IPS-18a (cell line): ENCODE measurements at regions not wholly inside any gene's neighbourhood (a gene's known extent, or its start where the extent isn't known, plus 50 kb on each side); places are given as distances from the start of the nearest gene placed in this dataset.
"Not testable (repeated sequence)": the region's sequence is repeated elsewhere in the genome, so short reads cannot be mapped to it uniquely, and the experiment has no call there.

Experiments
- H3K27ac ChIP-seq: one replicate; pipeline ENCODE4 v1.5.1; 2013; ENCODE audit warnings: low read length
- H3K27me3 ChIP-seq: one replicate; pipeline ENCODE4 v1.6.1; 2013; ENCODE audit warnings: mild to moderate bottlenecking, low read length; ENCODE audit not compliant: control insufficient read depth, insufficient read depth
- H3K36me3 ChIP-seq: one replicate; pipeline ENCODE4 v1.6.1; 2013; ENCODE audit warnings: low read depth, low read length; ENCODE audit not compliant: control insufficient read depth
- H3K4me1 ChIP-seq: one replicate; pipeline ENCODE4 v1.6.1; 2013; ENCODE audit warnings: low read depth, low read length; ENCODE audit not compliant: control insufficient read depth
- H3K4me3 ChIP-seq: one replicate; pipeline ENCODE4 v1.5.1; 2013; ENCODE audit warnings: low read length
- H3K9ac ChIP-seq: one replicate; pipeline ENCODE4 v1.6.1; 2013; ENCODE audit warnings: mild to moderate bottlenecking, low read length, moderate library complexity
- H3K9me3 ChIP-seq: one replicate; pipeline ENCODE4 v1.6.1; 2013; ENCODE audit warnings: low read depth, low read length; ENCODE audit not compliant: control insufficient read depth

DNA sequence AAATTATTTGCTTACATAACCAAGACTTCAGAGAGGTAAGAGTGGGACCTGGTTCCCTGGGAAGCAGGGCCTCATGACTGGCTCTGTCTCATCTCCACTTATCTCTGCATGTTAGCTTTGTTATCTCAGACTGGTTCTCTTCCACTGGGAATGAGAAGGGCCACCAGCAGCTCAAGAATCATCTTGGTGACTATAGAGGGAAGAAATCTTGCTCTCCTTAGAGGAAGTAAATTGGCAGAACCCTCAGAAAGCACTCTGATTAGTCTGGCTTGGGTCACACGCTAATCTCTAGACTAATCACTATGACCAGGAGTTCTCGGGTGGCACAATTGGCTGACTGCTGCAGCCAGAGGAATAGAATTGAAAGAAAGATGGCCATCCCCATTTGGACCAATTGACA, 110.8 kb upstream of the KRAS start:
- H3K9ac ChIP-seq, result no peak overlapping the region
- no peak overlapping the region for H3K4me3 ChIP-seq
- peaks cover 13% of the 10 kb centered on the region for H3K4me1 ChIP-seq
- H3K27me3 ChIP-seq, result no peaks in the 10 kb centered on the region
- no peaks in the 10 kb centered on the region for H3K9me3 ChIP-seq
- no peak overlapping the region for H3K27ac ChIP-seq
- no peaks in the 10 kb centered on the region for H3K36me3 ChIP-seq

DNA sequence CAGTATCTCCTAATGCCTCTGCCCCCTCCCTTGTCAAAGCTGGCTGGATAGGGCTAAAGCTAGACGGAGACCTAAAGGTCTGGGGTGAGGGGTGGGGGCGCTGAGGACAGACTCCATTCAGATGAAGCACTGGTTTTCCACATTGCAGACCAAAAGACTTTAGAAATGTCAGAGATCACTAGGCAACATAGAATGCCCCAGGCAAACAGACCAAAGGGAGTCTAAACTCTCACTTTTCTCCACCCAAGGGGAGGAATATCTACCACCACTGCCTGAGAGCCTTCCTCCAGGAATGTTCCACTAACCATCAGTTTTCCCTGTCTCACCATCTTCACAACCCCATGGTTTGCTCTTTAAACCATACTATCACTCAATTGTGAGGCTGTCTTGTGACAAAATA, 106.9 kb upstream of the KRAS start:
- Histone ChIP-seq H3K4me1 (peaks cover 4% of the 10 kb centered on the region), H3K27ac (no peak overlapping the region), H3K27me3 (no peaks in the 10 kb centered on the region), H3K36me3 (no peaks in the 10 kb centered on the region), H3K9ac (no peak overlapping the region), H3K4me3 (no peak overlapping the region), H3K9me3 (no peaks in the 10 kb centered on the region)

DNA sequence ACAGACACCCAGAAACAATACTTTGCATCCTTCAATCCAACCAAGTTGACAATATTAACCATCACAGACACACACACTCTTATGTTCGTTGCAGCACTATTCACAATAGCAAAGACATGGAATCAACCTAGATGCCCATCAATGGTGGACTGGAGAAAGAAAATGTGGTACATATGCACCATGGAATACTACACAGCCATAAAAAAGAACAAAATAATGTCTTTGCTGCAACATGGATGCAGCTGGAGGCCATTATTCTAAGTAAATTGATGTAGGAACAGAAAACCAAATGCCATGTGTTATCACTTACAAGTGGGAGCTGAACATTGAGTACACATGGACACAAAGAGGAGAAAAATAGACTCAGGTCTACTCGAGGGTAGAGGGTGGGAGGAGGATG, 102.2 kb upstream of the KRAS start:
- H3K27ac ChIP-seq, H3K9me3 ChIP-seq, H3K9ac ChIP-seq, H3K27me3 ChIP-seq, H3K4me1 ChIP-seq, H3K4me3 ChIP-seq, H3K36me3 ChIP-seq: not testable (repeated sequence)

DNA sequence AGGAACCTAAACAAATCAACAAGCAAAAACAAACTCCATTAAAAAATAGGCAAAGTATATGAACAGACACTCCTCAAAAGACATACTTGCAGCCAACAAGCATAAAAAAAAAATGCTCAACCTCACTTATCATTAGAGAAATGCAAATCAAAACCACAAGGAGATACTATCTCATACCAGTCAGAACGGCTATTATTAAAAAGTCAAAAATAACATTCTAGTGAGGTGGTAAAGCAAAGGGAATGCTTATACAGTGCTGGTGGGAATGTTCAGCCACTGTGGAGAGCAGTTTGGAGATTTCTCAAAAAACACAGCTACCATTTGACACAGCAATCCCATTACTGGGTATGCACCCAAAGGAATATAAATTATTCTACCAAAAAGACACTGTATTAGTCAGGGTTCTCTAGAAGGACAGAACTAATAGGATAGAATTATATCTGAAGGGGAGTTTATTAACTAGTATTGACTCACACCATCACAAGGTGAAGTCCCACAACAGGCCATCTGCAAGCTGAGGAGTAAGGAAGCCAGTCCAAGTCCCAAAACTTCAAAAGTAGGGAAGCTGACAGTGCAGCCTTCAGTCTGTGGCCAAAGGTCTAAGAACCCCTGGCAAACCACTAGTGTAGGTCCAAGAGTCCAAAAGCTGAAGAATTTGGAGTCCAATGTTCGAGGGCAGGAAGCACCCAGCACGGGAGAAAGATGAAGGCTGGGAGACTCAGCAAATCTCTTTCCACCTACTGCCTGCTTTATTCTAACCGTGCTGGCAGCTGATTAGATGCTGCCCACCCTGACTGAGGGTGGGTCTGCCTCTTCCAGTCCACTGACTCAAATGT, 101.6 kb upstream of the KRAS start:
- Histone ChIP-seq H3K36me3 (no peaks in the 10 kb centered on the region), H3K9ac (no peak overlapping the region), H3K27ac (no peak overlapping the region), H3K4me3 (no peak overlapping the region), H3K4me1 (peaks cover 4% of the 10 kb centered on the region), H3K9me3 (no peaks in the 10 kb centered on the region), H3K27me3 (no peaks in the 10 kb centered on the region)

DNA sequence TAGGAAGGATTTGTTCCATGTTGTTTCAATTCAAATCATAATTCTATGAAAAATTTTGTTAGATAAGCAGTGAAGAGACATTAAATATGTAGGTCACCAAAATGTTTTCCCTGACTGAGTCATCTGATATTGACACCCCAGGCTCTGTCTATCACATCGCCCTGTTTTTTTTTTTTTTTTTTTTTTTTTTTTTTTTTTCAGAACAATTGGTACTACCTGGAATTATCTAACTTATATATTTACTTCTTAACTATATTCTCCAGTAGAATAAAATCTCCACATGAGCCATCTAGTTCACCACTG, 97.8 kb upstream of the KRAS start:
- H3K9me3 ChIP-seq, result no peaks in the 10 kb centered on the region

DNA sequence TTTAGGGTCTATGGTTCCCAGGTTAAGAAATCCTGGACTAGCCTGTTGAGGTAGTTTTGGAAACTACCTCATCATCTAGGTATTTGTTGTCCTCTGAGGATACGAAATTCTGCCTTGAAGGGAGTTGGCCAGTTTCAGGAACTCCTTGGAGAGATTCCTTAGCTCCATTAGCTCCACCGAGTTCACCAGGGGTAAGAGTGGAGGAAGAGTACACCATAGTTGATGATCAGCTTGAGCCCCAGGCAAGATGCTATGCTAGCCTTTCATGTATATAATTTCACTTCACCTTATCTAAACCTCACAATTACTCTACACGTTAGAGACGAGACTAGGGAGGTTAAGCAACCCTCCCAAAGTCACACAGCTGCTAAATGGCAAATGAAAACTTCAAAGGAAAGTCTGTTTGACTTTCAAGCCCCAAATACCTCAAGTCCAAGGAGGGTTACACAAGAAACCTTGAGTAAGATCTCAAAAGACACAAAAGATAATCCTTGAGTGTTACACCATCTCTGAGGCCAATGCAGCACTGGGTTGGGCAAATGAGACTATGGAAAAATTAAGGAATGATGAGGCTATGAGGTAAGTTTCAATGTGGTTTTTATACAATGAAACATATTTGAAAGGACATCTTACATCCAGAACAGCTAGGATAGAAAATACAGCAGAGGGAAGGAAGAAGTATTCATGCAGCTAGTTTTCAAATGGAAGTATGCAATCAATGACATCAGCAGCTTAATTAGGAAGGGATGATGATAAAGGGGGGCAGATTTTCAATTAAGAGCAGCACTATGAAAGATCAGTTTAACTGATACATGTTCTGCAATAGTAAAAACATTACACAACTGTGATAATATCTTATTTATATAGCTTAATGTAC, 97.2 kb upstream of the KRAS start:
- no peaks in the 10 kb centered on the region for H3K27me3 ChIP-seq
- H3K9me3 ChIP-seq, result no peaks in the 10 kb centered on the region
- H3K36me3 ChIP-seq, result no peaks in the 10 kb centered on the region
- H3K27ac ChIP-seq, result no peak overlapping the region
- H3K9ac ChIP-seq, result no peak overlapping the region
- peaks cover 5% of the 10 kb centered on the region for H3K4me1 ChIP-seq
- no peak overlapping the region for H3K4me3 ChIP-seq

More for the DNA sequence above, 97.8 kb upstream of the KRAS start:
- no peak overlapping the region for H3K9ac ChIP-seq
- H3K4me1 ChIP-seq, result peaks cover 5% of the 10 kb centered on the region
- no peak overlapping the region for H3K4me3 ChIP-seq
- no peaks in the 10 kb centered on the region for H3K27me3 ChIP-seq
- H3K27ac ChIP-seq, result no peak overlapping the region
- no peaks in the 10 kb centered on the region for H3K36me3 ChIP-seq

DNA sequence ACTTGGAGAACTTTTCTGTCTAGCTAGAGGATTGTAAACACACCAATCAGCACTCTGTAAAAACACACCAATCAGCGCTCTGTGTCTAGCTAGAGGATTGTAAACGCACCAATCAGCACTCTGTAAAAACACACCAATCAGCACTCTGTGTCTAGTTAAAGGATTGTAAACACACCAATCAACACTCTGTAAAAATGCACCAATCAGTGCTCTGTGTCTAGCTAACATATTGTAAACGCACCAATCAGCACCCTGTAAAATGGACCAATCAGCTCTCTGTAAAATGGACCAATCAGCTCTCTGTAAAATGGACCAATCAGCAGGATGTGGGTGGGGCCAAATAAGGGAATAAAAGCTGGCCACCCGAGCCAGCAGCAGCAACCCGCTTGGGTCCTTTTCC, 91.1 kb upstream of the KRAS start:
- not testable (repeated sequence) for H3K4me1 ChIP-seq, H3K9me3 ChIP-seq, H3K36me3 ChIP-seq, H3K27ac ChIP-seq, H3K9ac ChIP-seq, H3K4me3 ChIP-seq, H3K27me3 ChIP-seq

DNA sequence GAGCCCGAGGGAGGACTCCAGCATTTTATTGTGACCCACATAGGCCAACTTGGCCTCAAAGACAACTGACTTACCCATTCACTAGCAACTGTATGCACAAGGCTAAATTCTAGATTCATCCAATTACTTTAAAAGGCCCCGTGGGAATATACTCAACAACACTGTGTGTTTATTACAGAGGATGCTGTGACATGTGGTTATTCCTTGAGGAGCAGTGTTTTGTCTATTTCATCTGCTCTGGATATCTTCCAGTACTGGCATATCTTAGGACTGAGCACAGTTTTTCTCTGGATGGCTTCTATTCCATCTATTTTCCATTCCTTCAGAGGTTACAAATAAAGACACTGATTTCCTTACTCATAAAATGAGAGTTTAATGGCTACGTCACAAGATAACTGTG, 87.2 kb upstream of the KRAS start:
- H3K27ac ChIP-seq, result no peak overlapping the region

DNA sequence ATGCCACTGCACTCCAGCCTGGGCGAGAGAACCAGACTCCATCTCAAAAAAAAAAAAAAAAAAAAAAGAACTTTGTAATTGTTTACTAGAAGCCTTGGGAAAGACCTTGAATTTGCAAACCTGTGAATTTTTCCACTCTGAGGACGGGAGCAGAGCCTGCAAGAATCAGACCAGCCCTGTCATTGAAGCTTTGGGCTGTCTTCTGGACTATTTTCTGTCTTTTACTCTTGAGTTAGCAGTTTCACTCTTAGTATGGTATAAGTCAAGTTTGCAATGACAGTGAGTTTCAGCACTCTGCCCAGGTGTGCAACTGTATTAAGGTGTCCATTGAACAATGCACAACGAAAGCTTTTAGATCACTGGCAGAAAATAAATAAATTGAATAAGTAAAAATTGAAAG, 81.4 kb upstream of the KRAS start:
- no peaks in the 10 kb centered on the region for H3K36me3 ChIP-seq
- no peak overlapping the region for H3K9ac ChIP-seq
- H3K27me3 ChIP-seq, result no peaks in the 10 kb centered on the region
- H3K27ac ChIP-seq, result no peak overlapping the region
- H3K9me3 ChIP-seq, result no peaks in the 10 kb centered on the region
- H3K4me1 ChIP-seq, result no peaks in the 10 kb centered on the region
- no peak overlapping the region for H3K4me3 ChIP-seq

More for the DNA sequence above, 87.2 kb upstream of the KRAS start:
- Histone ChIP-seq H3K9ac (no peak overlapping the region), H3K27me3 (no peaks in the 10 kb centered on the region), H3K36me3 (no peaks in the 10 kb centered on the region), H3K4me1 (no peaks in the 10 kb centered on the region), H3K4me3 (no peak overlapping the region), H3K9me3 (no peaks in the 10 kb centered on the region)

DNA sequence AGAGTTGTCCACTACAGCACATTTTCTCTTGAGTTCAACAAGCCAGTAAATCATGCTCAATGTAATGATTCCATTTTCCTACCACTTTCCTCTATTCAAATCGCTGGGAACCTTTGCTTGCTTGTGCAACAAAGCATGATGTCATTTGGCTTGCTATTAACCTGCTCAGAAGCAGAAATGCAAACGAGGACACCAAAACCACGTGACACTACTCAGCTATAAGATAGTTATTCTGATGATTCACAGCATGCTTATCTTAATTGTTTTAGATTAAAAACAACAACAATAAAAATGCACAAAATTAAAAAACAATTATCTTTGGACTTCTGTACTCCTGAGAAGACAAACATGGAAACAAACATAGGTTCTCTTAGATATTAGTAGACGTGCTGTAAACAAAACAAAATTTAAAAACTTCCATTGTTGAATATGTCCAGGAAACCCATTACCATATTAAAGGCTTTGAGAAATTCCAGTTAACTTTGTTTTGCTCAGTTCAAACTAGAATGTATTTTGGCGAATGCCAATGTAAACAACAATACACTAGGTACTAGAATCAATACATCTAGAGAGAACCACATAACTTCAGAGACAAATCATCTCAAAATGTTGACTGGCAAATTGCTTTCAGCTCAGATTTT, 77.5 kb upstream of the KRAS start:
- H3K27ac ChIP-seq, result no peak overlapping the region
- H3K9me3 ChIP-seq, result no peaks in the 10 kb centered on the region
- no peaks in the 10 kb centered on the region for H3K27me3 ChIP-seq
- H3K4me3 ChIP-seq, result no peak overlapping the region
- no peaks in the 10 kb centered on the region for H3K4me1 ChIP-seq
- H3K9ac ChIP-seq, result no peak overlapping the region
- H3K36me3 ChIP-seq, result no peaks in the 10 kb centered on the region

DNA sequence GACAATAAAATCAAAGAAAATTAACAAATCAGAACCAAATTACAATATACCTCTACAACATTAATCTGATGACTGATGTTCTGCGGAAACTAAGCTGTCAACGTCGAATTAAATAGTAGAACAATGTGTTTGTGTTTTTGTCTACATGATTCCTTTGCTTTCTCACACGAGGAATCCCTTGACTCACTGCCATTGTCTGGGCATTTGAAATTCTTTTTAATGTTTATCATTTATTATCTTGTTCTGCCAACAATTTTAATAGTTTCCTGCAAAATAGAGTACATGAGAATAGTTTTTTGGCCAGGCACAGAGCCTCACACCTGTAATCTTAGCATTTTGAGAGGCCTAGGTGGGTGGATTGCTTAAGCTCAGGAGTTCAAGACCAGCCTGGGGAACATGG, 76.6 kb upstream of the KRAS start:
- Histone ChIP-seq H3K9me3 (no peaks in the 10 kb centered on the region), H3K9ac (no peak overlapping the region), H3K4me1 (no peaks in the 10 kb centered on the region), H3K27me3 (no peaks in the 10 kb centered on the region), H3K36me3 (no peaks in the 10 kb centered on the region), H3K4me3 (no peak overlapping the region), H3K27ac (no peak overlapping the region)
